GM18868 (cell line): ENCODE measurements at regions not wholly inside any gene's neighbourhood (a gene's known extent, or its start where the extent isn't known, plus 50 kb on each side); places are given as distances from the start of the nearest gene placed in this dataset.

Experiments
- ATAC-seq: cut with Tn5 transposase; IDR thresholded peaks from one replicate; pipeline ENCODE4 v1.9.1; 2021; ENCODE audit warnings: mild to moderate bottlenecking, moderate library complexity; ENCODE audit not compliant: unreplicated experiment

GRCh38 chr16:64421515-64421914, 700.3 kb downstream of the CDH11 start:
- ATAC-seq, result no peak

DNA sequence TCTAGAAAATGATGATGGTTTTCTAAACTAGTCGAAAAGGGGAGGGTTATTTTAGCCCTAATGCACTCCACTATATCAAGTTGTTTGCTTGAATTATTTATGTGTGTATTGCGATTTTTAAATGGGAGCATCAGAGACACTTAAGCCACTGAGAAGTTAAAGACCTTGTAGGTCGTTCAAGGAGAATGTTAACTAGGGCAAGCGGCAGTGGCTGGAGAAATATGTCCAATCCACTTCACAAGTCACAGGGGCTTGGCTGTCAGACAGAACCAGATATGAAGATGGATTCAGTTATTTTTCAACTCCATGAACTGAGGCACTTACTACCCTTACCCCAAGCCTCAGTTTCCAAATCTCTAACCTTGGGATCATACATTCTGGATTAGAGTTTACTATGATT, 702.0 kb downstream of the CDH11 start:
- ATAC-seq, result no peak

DNA sequence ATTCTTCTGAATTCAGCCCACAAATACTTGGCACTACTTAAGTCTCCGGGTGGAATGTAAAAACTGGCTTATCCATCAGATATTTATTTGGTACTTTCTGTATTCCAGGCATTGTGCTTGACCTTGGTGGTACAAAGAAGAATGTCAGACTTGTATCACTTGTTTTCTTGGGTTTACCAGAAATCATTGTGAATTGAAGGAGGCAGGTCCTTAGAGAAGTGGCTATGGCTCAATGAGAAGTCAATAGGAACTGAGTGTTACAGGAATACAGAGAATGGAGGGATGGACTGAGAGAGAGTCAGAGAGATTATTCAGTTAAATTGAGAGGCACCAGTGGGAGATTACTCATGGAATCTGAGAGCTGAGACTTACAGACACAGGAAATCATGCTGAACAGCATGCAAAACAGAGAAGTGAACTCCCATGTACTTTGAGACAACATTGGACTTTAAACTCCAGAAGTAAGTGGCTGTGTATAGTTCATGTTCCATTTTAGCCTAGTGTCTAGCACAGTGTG, 704.1 kb downstream of the CDH11 start:
- ATAC-seq, result no peak

GRCh38 chr16:64416216-64417005, 705.5 kb downstream of the CDH11 start:
- ATAC-seq, result peak; percentile 62

DNA sequence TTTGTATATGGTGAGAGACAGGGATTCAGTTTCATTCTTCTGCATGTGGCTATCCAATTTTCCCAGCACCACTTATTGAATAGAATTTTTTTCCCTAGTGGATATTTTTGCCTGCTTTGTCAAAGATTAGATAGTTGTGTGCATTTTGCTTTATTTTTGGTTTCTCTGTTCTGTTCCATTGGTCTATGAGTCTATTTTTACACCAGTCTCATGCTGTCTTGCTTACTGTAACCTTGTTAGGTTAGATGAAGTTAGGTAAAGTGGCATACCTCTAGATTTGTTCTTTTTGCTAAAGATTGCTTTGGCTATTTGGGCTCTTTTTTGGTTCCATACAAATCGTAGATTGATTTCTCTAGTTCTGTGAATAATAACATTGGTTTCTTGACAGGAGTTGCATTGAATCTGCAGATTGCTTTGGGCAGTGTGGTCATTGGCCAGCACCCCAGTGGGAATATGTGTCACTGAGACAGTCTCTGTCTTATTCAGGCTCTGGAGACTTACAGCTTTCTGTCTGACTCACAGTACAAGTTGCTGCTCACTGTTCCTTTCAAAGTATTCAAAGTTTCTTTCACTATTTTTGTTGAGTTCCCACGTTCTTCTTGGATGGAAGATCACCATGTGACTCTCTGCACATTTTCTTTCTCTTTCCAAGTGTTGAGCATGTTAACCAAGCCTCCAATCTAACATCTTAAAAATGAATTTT, 709.1 kb downstream of the CDH11 start:
- ATAC-seq, result no peak

GRCh38 chr16:64410306-64410705, 711.6 kb downstream of the CDH11 start:
- no peak for ATAC-seq

GRCh38 chr16:64409783-64410210, 712.1 kb downstream of the CDH11 start:
- no peak for ATAC-seq

DNA sequence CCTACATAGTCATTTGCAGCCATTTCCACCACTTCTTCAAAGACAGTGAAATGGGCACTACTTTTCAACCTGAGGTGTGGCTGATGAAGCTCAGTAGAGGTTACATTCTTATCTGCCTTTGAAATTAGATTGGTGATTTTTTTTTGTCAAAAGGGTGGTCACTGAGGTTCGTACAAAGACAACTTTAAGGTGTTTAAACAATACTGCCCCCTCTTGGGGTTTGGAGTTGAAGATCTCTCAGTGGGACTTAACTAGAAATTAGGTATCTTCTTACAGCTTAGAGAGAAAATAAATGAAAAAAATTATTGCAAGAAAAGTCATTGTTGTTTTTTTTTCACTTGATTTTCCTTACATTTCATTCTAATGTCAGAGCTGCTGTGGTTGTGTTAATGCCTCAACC, 713.2 kb downstream of the CDH11 start:
- ATAC-seq, result no peak

- no peak for ATAC-seq
Measured at GRCh38 chr16:64406770-64407181, 715.1 kb downstream of the CDH11 start.

DNA sequence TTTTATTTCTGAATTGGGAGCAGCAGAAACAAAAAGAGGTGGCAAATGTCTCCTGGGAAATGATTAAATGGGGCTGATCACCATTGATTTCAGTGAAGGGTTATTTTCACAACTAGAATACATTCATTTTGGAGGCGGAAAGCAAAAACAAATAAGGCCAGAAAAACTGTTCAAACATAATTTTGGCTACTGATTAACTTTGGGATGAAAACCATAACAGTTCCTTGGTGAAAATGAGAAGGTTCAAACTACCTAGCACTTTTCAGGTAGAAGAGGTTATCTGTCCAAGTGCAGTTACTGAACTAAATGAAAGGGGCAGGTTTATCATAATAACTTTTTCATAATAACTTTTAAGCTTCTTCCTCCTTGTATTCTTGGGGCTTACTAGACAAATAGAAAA, 718.5 kb downstream of the CDH11 start:
- no peak for ATAC-seq

DNA sequence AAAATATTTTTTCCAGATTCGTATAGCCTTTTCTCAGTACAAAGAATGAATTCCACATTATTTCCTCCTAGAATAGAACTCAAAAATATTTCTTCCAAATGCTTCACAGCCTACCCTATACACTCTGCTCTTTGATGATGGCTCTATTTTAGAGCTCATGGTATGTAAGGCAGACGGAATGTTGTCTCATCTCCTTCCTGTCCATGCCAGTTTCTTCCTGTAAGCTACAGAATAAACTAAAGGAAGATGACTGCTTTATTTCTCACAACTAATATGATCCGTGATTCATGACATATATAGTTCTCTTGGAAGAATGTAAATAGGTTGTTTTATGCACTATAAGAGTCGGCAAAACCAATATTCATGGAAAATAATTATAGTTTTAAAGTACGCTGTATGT, 723.1 kb downstream of the CDH11 start:
- ATAC-seq, result no peak

DNA sequence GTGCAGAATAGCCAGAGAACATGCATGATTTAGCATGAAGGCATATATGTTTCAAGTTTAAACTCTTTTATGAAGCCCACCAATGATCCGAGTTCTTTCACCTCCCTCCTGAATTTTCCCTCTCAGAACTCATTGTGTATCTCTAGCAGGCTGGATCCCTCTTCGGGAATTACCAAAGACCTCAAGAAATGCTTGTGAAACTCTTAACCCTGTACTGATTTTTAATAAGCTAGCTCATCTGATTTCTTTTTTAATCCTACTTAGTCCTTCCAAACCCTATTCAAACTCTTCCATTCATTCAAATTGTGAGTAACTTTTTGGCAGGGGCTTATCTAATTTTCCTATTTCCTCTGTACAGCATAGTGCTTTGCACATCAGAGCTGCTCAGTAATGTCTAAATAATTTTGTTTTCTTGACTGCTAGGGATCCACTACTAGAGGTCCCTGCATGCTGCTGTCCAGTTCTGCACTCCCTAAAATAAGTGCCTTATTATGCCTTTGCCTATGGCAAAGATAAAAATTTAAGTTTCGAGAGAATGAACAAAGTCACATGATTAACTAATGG, 723.8 kb downstream of the CDH11 start:
- ATAC-seq, result no peak

GRCh38 chr16:64397042-64397441, 724.8 kb downstream of the CDH11 start:
- no peak for ATAC-seq

- no peak for ATAC-seq
Measured at GRCh38 chr16:64394061-64394460, 727.8 kb downstream of the CDH11 start.

DNA sequence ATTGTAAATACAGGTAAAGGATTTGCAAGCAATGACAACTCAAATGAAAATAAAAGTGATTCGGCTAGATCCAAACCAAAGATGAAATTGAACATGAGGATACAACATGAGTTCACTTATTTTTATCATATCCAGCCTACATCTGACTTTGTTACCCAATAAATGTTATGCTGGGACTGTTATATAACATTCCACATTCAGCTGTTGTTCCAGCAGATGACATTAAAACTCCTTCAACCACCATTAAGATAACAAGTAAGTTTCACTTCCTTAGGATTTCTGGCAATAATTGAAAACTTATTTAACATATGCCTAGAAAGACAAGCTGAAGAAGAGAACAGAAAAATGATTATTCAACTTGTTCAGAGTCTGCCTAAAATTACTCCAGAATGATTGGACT, 729.4 kb downstream of the CDH11 start:
- ATAC-seq, result no peak

DNA sequence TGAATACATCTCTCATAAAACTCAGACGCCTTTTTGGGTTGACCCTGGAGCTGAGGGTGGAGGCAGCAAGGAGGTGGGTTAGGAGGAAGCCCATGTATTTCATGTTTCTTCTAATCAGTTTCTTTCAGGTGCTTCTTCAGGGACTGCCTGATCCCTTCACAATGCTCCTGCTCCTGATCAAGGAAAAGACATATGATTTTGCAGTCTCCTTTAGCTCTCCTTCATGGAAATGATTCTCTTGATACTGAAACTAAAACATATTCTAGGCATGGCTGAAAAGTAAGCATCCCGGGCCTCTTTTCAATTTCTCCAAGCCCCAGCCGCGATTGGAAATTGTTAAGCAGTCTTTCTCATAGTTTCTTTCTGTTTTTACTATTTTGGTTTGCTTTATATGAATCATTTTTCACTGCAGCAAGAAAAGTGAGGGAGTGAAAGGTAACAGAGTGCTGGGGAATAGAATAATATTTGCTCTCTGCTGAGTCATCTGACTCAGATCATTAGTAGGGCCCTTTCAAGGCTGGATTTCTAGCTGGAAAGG, 730.7 kb downstream of the CDH11 start:
- no peak for ATAC-seq

GRCh38 chr16:64390102-64390501, 731.8 kb downstream of the CDH11 start:
- no peak for ATAC-seq

DNA sequence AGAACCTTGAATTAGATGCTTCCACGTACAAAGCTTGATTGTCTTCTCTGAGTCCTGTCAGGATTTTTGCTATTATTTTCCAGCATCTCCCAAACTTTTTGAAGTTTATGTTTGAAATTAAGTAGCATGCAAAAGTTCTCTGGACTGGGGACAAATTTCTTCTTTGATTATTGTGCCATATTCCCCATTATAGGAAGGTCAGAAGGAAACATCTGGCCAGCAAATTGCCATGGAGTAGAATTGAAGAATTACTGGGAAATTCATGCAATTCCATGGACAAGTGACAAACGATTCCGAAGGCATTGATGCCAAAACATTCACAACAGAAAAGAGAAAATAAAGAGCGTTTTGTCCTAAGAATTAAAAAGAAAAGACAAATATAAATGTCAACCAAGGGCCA, 737.2 kb downstream of the CDH11 start:
- no peak for ATAC-seq

GRCh38 chr16:64381979-64382378, 739.9 kb downstream of the CDH11 start:
- ATAC-seq, result no peak

DNA sequence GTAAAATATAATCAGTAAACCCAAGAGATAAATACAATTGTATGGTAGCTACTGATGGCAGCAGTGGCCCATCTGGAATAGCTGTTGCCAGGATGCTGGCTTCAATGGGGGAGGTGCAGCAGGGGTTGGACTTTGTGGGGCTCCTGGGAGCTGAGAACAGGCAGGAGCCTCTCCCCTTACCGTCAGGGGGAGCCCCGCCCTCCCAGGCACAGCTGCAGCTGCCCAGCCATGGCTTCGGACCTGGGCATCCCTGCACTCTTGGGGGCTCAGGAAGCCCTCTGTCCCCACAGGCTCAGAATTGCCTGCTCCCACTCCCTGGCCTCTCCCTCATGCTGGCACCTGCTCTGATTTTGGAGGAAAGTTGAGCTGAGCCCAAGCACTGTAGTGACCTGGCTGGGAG, 741.1 kb downstream of the CDH11 start:
- no peak for ATAC-seq

GRCh38 chr16:64375391-64375980, 746.4 kb downstream of the CDH11 start:
- no peak for ATAC-seq
